RWPE1 (cell line): ENCODE measurements at regions not wholly inside any gene's neighbourhood (a gene's known extent, or its start where the extent isn't known, plus 50 kb on each side); places are given as distances from the start of the nearest gene placed in this dataset.
"Not testable (repeated sequence)": the region's sequence is repeated elsewhere in the genome, so short reads cannot be mapped to it uniquely, and the experiment has no call there.

Source experiments
- CTCF ChIA-PET: fragments of 350-600 bp; sonication (Branson Sonifier 250); formaldehyde crosslinking; extraction: SDS; loops from one replicate; lab custom pipeline; 2021; lab: Yijun Ruan, JAX
- POLR2A ChIA-PET: fragments of 400-600 bp; formaldehyde crosslinking; extraction: SDS; loops from one replicate; lab custom pipeline; 2020; ENCODE audit warnings: antibody characterized with exemption; ENCODE audit not compliant: low non-redundant PET; lab: Yijun Ruan, JAX
- DNase-seq: peaks from one replicate; pipeline ENCODE4 v3.0.0; 2012; ENCODE audit warnings: low spot score
- H3K27ac ChIP-seq: fragments of 450-650 bp; 2 replicates; pipeline ENCODE4 v1.5.1; 2017
- TF ChIP-seq, protein P1 (sequence below): fragments of 450-650 bp; conservative IDR thresholded peaks from 2 replicates; pipeline ENCODE4 v1.5.1; 2017; ENCODE audit warnings: low read depth, mild to moderate bottlenecking

DNA sequence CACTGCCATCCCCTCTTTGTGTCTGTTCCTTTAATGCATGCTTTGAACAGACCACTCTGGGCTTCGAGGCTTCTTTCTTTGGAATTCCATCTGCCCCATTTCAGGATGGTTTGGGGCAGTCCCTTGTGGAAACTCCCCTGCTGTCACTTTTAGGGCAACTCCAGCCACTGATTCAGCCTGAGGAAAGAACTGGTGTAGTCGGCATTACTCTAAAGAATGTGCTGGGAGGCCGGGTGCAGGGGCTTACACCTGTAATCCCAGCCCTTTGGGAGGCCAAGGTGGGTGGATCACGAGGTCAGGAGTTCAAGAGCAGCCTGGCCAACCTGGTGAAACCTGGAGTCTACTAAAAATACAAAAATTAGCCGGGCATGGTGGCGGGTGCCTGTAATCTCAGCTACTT, 358.1 kb upstream of the NUPR2 start:
- CTCF ChIA-PET, result no interaction called here

DNA sequence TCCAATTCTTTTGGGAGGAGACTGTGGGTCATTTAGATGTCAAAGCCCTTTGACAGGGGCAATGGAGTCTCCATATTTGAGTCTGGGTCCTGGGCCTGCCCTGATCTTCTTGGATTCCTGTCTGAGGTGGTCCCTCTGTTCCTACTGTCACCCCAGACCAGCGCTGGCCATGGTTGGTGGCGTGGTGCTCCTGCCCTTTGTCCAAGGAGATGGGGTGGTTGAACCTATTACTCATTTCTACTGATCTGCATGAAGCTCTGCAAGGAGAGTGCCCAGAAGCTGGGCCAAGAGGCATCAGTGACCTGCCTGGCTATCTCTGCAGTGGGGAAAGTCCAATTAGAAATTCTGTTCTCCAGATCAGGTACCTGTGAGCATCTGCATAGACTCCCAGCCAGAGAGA, 355.6 kb upstream of the NUPR2 start:
- ChIA-PET CTCF (no interaction called here), POLR2A (no interaction called here)
- TF ChIP-seq, protein P1, sequence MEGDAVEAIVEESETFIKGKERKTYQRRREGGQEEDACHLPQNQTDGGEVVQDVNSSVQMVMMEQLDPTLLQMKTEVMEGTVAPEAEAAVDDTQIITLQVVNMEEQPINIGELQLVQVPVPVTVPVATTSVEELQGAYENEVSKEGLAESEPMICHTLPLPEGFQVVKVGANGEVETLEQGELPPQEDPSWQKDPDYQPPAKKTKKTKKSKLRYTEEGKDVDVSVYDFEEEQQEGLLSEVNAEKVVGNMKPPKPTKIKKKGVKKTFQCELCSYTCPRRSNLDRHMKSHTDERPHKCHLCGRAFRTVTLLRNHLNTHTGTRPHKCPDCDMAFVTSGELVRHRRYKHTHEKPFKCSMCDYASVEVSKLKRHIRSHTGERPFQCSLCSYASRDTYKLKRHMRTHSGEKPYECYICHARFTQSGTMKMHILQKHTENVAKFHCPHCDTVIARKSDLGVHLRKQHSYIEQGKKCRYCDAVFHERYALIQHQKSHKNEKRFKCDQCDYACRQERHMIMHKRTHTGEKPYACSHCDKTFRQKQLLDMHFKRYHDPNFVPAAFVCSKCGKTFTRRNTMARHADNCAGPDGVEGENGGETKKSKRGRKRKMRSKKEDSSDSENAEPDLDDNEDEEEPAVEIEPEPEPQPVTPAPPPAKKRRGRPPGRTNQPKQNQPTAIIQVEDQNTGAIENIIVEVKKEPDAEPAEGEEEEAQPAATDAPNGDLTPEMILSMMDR, result no peak

More for the DNA sequence above, 358.1 kb upstream of the NUPR2 start:
- DNase-seq, result no peak
- TF ChIP-seq, protein P1, result no peak
- POLR2A ChIA-PET, result no interaction called here
- H3K27ac ChIP-seq, result no peak overlapping the region

DNA sequence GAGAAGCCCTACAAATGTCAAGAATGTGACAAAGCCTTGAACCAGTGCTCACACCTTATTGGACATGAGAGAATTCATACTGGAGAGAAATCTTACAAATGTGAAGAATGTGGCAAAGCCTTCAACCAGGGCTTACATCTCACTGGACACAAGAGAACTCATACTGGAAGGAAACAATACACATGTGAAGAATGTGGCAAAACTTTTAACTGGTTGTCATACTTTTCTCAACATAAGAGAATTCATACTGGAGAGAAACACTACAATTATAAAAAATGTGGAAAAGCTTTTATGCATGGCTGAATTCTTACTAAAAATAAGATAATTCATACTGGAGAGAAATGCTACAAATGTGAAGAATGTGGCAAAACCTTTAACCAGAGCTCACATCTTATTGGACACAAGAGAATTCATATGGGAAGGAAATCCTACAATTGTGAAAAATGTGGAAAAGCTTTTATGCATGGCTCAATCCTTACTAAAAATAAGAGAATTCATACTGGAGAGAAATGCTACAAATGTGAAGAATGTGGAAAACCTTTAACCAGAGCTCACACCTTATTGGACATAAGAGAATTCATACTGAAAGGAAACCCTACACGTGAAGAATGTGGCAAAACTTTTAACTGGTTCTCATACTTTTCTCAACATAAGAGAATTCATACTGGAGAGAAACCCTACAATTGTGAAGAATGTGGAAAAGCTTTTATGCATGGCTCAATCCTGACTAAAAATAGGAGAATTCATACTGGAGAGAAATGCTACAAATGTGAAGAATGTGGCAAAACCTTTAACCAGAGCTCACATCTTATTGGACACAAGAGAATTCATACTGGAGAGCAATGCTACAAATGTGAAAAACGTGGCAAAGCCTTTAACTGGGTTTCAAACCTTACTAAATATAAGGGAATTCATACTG, 350.6 kb upstream of the NUPR2 start:
- POLR2A ChIA-PET, H3K27ac ChIP-seq, CTCF ChIA-PET, DNase-seq: not testable (repeated sequence)

More for the DNA sequence above, 355.6 kb upstream of the NUPR2 start:
- DNase-seq, result no peak
- no peak overlapping the region for H3K27ac ChIP-seq

DNA sequence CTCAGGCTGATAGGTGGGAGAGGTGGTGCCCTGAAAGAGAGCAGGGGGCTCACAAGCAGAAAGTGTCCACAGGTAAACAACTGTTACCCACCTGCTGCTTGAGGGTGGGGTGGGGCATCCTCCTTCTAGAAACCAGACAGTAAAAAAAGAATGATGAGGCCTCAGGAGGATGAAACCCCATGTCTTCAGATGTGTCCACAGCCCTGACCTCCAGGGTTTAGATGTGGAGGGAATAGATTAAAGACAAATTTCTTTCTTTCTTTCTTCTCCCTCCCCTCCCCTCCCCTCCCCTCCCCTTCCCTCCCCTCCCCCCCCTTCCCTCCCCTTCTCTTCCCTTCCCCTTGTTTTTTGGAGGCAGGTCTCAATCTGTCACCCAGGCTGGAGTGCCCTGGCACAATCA, 333.5 kb upstream of the NUPR2 start:
- DNase-seq, result no peak
- TF ChIP-seq, protein P1, result no peak
- CTCF ChIA-PET, result no interaction called here
- POLR2A ChIA-PET, result no interaction called here
- H3K27ac ChIP-seq, result no peak overlapping the region

DNA sequence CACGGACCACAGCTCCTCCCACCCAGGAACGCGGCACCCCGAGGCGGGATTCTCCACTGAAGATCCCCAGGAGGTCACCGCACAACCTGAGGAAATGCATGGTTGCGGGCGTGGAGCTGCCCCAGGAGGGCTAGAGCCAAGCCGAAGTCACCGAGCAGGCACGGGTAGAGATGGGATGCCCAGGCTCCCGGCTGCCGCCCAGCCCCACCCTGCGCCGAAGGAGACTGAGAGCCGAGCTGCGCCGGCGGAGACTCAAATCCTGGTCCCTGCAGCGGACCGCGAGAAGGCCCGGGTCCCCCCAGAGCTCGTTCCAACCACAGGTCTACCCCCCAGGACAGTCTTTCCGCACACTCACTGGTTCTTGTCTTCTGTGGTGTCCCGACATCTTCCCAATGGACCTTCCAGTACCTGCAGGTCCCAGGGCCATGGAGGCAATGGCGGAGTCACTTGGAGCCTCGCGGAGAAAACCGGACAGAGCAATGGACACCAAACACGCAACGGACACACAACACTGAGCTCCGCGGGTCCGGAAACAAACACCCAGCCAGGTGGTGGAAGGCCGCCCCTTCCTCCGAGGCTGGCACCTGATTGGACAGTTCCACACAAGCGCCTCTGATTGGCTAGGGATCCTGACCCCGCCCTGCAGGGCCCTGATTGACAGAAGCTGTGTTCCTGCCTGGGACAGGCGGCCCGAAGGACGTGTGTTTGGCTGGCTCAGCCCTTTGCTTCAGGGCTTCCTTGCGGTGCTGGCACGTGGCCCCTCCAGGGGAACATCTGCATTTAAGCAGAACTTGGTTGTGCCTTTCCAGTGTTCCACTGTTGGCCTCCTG, 331.9 kb upstream of the NUPR2 start:
- POLR2A ChIA-PET, result no interaction called here
- no peak overlapping the region for H3K27ac ChIP-seq
- CTCF ChIA-PET, result no interaction called here
- no peak for DNase-seq
- TF ChIP-seq, protein P1, result no peak

DNA sequence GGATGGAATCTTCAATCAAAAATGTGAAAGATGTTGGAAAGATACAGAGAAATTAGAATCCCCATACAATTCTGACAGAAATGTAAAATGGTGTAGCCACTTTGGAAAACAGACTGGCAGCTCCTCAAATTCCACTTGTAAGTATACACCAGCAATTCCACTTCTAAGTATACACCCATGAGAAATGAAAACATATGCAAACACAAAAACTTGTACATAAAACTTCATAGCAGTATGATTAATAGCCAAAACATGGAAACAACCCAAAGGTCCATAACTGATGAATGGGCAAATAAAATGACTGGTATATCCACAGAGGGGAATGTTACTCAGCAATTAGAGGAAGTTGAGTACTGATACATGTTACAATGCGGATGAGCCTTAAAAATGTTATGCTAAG, 304.3 kb upstream of the NUPR2 start:
- CTCF ChIA-PET, POLR2A ChIA-PET, H3K27ac ChIP-seq, DNase-seq: not testable (repeated sequence)

DNA sequence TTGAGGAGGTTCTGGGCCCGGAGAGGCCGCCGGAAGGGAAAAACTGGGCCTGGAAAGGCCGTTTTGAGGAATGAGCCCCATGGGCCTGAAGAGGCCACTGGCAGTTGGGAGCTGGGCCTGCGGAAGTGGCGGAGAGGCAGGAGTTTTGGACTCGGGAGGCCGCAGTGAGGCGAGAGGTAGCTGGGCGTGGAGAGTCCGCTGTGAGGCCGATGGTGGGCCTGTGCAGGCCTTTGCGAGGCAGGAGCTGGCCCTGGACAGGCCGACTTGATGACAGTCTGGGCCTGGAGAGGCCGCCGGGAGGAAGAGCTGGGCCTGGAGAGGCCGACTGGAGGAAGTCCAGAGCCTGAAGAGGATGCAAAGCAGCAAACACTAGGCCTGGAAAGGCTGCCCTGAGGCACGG, 259.0 kb upstream of the NUPR2 start:
- H3K27ac ChIP-seq, result no peak overlapping the region
- DNase-seq, result no peak
- POLR2A ChIA-PET, result no interaction called here
- TF ChIP-seq, protein P1, result no peak
- CTCF ChIA-PET, result no interaction called here

DNA sequence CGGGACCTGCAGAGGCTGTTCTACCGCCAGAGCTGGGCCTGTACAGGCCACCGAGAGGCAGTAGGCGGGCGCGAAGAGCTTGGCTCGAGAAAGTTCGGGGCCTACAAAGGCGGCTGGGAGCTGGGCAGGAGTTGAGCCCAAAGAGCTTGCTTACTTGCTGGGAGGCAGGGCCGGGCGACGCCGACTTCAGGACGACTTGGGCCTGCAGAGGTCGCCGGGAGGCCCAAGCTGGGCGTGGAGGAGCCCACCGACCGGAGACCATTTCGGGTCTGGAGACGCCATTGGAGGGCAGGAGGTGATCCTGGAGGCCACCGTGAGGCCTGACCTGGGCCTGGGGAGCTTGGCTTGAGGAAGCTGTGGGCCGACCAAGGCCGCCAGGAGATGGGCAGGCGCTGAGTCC, 258.4 kb upstream of the NUPR2 start:
- H3K27ac ChIP-seq, POLR2A ChIA-PET, DNase-seq, CTCF ChIA-PET: not testable (repeated sequence)

DNA sequence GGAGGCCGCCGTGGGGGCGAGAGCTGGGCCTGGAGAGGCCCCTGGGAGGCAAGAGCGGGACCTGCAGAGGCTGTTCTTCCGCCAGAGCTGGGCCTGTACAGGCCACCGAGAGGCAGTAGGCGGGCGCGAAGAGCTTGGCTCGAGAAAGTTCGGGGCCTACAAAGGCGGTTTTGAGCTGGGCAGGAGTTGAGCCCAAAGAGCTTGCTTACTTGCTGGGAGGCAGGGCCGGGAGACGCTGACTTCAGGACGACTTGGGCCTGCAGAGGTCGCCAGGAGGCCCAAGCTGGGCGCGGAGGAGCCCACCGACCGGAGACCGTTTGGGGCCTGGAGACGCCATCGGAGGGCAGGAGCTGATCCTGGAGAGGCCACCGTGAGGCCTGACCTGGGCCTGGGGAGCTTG, 257.1 kb upstream of the NUPR2 start:
- H3K27ac ChIP-seq, CTCF ChIA-PET, POLR2A ChIA-PET, DNase-seq: not testable (repeated sequence)

DNA sequence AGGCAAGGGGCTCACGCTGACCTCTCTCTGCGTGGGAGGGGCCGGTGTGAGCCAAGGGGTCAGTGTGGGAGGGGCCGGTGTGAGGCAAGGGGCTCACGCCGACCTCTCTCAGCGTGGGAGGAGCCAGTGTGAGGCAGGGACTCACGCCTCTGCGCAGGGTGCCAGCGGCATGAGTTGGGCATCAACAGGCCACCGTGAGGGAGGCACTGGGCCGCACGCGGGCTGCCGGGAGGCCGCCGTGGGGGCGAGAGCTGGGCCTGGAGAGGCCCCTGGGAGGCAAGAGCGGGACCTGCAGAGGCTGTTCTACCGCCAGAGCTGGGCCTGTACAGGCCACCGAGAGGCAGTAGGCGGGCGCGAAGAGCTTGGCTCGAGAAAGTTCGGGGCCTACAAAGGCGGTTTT, 255.6 kb upstream of the NUPR2 start:
- H3K27ac ChIP-seq, POLR2A ChIA-PET, CTCF ChIA-PET, DNase-seq: not testable (repeated sequence)
